ENCODE measurements at regions not wholly inside any gene's neighbourhood (a gene's known extent, or its start where the extent isn't known, plus 50 kb on each side); places are given as distances from the start of the nearest gene placed in this dataset.

- DNase-seq (ENCODE audit: extremely low spot score, insufficient read length, low read depth) (no peak), FAIRE-seq (no peak)
Measured at GRCh38 chr16:73170612-73171038, 122.7 kb upstream of the ZFHX3 start.

- no peak for FAIRE-seq
Measured at GRCh38 chr16:73166947-73167550, 119.1 kb upstream of the ZFHX3 start.

GRCh38 chr16:73166441-73166851 lies 118.5 kb upstream of the ZFHX3 start:
- DNase-seq (ENCODE audit: extremely low spot score, insufficient read length, low read depth) (no peak), FAIRE-seq (no peak)

More at GRCh38 chr16:73166947-73167550, 119.1 kb upstream of the ZFHX3 start:
- DNase-seq (ENCODE audit: extremely low spot score, insufficient read length, low read depth): no peak

- no peak for FAIRE-seq
- no peak for DNase-seq (ENCODE audit: extremely low spot score, insufficient read length, low read depth)
Measured at GRCh38 chr16:73163238-73163815, 115.4 kb upstream of the ZFHX3 start.

- no peak for FAIRE-seq
- DNase-seq (ENCODE audit: extremely low spot score, insufficient read length, low read depth): no peak
Measured at GRCh38 chr16:73161977-73162376, 114.0 kb upstream of the ZFHX3 start.

GRCh38 chr16:73159296-73159695 lies 111.4 kb upstream of the ZFHX3 start:
- FAIRE-seq (no peak), DNase-seq (ENCODE audit: extremely low spot score, insufficient read length, low read depth) (no peak)

GRCh38 chr16:73157861-73158260 lies 109.9 kb upstream of the ZFHX3 start:
- DNase-seq (ENCODE audit: extremely low spot score, insufficient read length, low read depth) (no peak), FAIRE-seq (no peak)

GRCh38 chr16:73154063-73154870 lies 106.3 kb upstream of the ZFHX3 start:
- FAIRE-seq (no peak), DNase-seq (ENCODE audit: extremely low spot score, insufficient read length, low read depth) (no peak)

GRCh38 chr16:73152386-73153125 lies 104.6 kb upstream of the ZFHX3 start:
- DNase-seq (ENCODE audit: extremely low spot score, insufficient read length, low read depth): no peak
- FAIRE-seq: no peak

- DNase-seq (ENCODE audit: extremely low spot score, insufficient read length, low read depth) (no peak), FAIRE-seq (no peak)
Measured at GRCh38 chr16:73151941-73152340, 104.0 kb upstream of the ZFHX3 start.

GRCh38 chr16:73151225-73151624 lies 103.3 kb upstream of the ZFHX3 start:
- DNase-seq (ENCODE audit: extremely low spot score, insufficient read length, low read depth) (no peak), FAIRE-seq (no peak)

- FAIRE-seq (no peak), DNase-seq (ENCODE audit: extremely low spot score, insufficient read length, low read depth) (no peak)
Measured at GRCh38 chr16:73150786-73151185, 102.9 kb upstream of the ZFHX3 start.

GRCh38 chr16:73149334-73149733 lies 101.4 kb upstream of the ZFHX3 start:
- FAIRE-seq: no peak

GRCh38 chr16:73147958-73148357 lies 100.0 kb upstream of the ZFHX3 start:
- FAIRE-seq: no peak
- DNase-seq (ENCODE audit: extremely low spot score, insufficient read length, low read depth): no peak

More at GRCh38 chr16:73149334-73149733, 101.4 kb upstream of the ZFHX3 start:
- no peak for DNase-seq (ENCODE audit: extremely low spot score, insufficient read length, low read depth)

GRCh38 chr16:73145166-73145880 lies 97.4 kb upstream of the ZFHX3 start:
- FAIRE-seq (no peak), DNase-seq (ENCODE audit: extremely low spot score, insufficient read length, low read depth) (no peak)

- FAIRE-seq: no peak
- no peak for DNase-seq (ENCODE audit: extremely low spot score, insufficient read length, low read depth)
Measured at GRCh38 chr16:73143576-73144422, 95.9 kb upstream of the ZFHX3 start.

- DNase-seq (ENCODE audit: extremely low spot score, insufficient read length, low read depth) (no peak), FAIRE-seq (no peak)
Measured at GRCh38 chr16:73143002-73143401, 95.1 kb upstream of the ZFHX3 start.

- no peak for FAIRE-seq
- no peak for DNase-seq (ENCODE audit: extremely low spot score, insufficient read length, low read depth)
Measured at GRCh38 chr16:73142053-73142854, 94.3 kb upstream of the ZFHX3 start.
